Hepatocyte (in vitro differentiated cells): ENCODE measurements at regions not wholly inside any gene's neighbourhood (a gene's known extent, or its start where the extent isn't known, plus 50 kb on each side); places are given as distances from the start of the nearest gene placed in this dataset.

Experiments
- CTCF ChIP-seq: fragments of 200-600 bp; sonication (generic); IDR thresholded peaks from 2 replicates; pipeline ENCODE4 v1.5.1; 2016; ENCODE audit warnings: antibody characterized with exemption, mild to moderate bottlenecking; ENCODE audit not compliant: poor library complexity
- EZH2 ChIP-seq: fragments of 200-600 bp; sonication (generic); IDR thresholded peaks from 2 replicates; pipeline ENCODE4 v1.6.1; 2016; ENCODE audit warnings: antibody characterized with exemption, mild to moderate bottlenecking, borderline replicate concordance

GRCh38 chr12:112674539-112674938, 117.0 kb upstream of the RPH3A start:
- no peak for TF ChIP-seq EZH2
- no peak for TF ChIP-seq CTCF
